PFSK-1 (cell line): ENCODE measurements at regions not wholly inside any gene's neighbourhood (a gene's known extent, or its start where the extent isn't known, plus 50 kb on each side); places are given as distances from the start of the nearest gene placed in this dataset.

Experiments used
- FOXP2 ChIP-seq: optimal IDR thresholded peaks from 2 replicates; pipeline ENCODE3; 2011; ENCODE audit warnings: borderline replicate concordance, control low read depth, inconsistent platforms; ENCODE audit not compliant: insufficient read depth; ENCODE audit errors: extremely low read length, extremely low read depth
- POLR2AphosphoS5 ChIP-seq: IDR thresholded peaks from 2 replicates; pipeline ENCODE4 v1.6.1; 2012; ENCODE audit warnings: low read depth, mild to moderate bottlenecking, control low read depth, low read length, moderate library complexity
- REST ChIP-seq, 2 experiments: IDR thresholded peaks; 2 replicates each; pipeline versions ENCODE4 v1.6.1 to v1.8.0; 2011 to 2012; ENCODE audit warnings: low read depth in 2 of 2, low read length in 2 of 2, control low read depth in 1 of 2, inconsistent platforms in 1 of 2, mild to moderate bottlenecking in 1 of 2, moderate library complexity in 1 of 2; ENCODE audit not compliant: insufficient read depth in 1 of 2
- SIN3A ChIP-seq: IDR thresholded peaks from 2 replicates; pipeline ENCODE4 v1.6.1; 2012; ENCODE audit warnings: mild to moderate bottlenecking, low read length, moderate library complexity, borderline replicate concordance; ENCODE audit not compliant: insufficient read depth
- TAF1 ChIP-seq: IDR thresholded peaks from 2 replicates; pipeline ENCODE4 v1.6.1; 2012; ENCODE audit warnings: low read length, control low read depth, borderline replicate concordance; ENCODE audit not compliant: insufficient read depth

- TF ChIP-seq POLR2AphosphoS5 (no peak), SIN3A (no peak), REST (IDR thresholded peaks at IDR 0.05; ENCODE audit: insufficient read depth in 1 of 2, low read depth in 2 of 2, low read length in 2 of 2) (no peak), TAF1 (no peak), FOXP2 (no peak)
Measured at GRCh38 chr20:41735949-41736348, 117.8 kb upstream of the CHD6 start.
